Tibial artery (tissue), 4 donors: ENCODE measurements at regions not wholly inside any gene's neighbourhood (a gene's known extent, or its start where the extent isn't known, plus 50 kb on each side); places are given as distances from the start of the nearest gene placed in this dataset.
"Not testable (repeated sequence)": the region's sequence is repeated elsewhere in the genome, so short reads cannot be mapped to it uniquely, and the experiment has no call there.

Experiments
- DNase-seq, 2 donors: peaks; one replicate each; pipeline ENCODE4 v3.0.0-alpha.2; 2019
- H3K27ac ChIP-seq, 2 donors: fragments of 200-600 bp; sonication (generic) in 1 of 2; 1 replicate in 1 of 2; 2 replicates in 1 of 2; pipeline ENCODE4 v1.5.1; 2018 to 2019; ENCODE audit warnings: mild to moderate bottlenecking in 1 of 2
- H3K27me3 ChIP-seq, 2 donors: fragments of 200-600 bp; sonication (generic) in 1 of 2; one replicate each; pipeline versions ENCODE4 v1.5.1 to v1.6.0; 2016 to 2019
- H3K36me3 ChIP-seq, 3 donors: fragments of 200-600 bp; sonication (generic) in 2 of 3; one replicate each; pipeline ENCODE4 v1.5.1; 2016 to 2019; ENCODE audit warnings: mild to moderate bottlenecking in 2 of 3
- H3K4me1 ChIP-seq, 4 donors: fragments of 200-600 bp; sonication (generic) in 2 of 4; 1 replicate in 3 of 4; 2 replicates in 1 of 4; pipeline ENCODE4 v1.5.1; 2016 to 2019
- H3K4me3 ChIP-seq, 2 donors: fragments of 200-600 bp; sonication (generic) in 1 of 2; 1 replicate in 1 of 2; 2 replicates in 1 of 2; pipeline ENCODE4 v1.5.1; 2018 to 2019; ENCODE audit warnings: mild to moderate bottlenecking in 2 of 2
- H3K9me3 ChIP-seq, 3 donors: fragments of 200-600 bp; sonication (generic) in 1 of 3; one replicate each; pipeline ENCODE4 v1.5.1; 2016 to 2019
- intact Hi-C: fragments of 100-400 bp; cut with DNase I; formaldehyde crosslinking; loops from one replicate; pipeline ENCODE4 v1.15.0; 2023; ENCODE audit warnings: low total_unique reads
- TF ChIP-seq, protein P1 (sequence below), 2 experiments: fragments of 200-600 bp in 1 of 2; fragments of 450-650 bp in 1 of 2; IDR thresholded peaks; one replicate each; pipeline ENCODE4 v1.5.1; 2017 to 2019; ENCODE audit warnings: antibody characterized with exemption in 2 of 2, mild to moderate bottlenecking in 1 of 2, moderate library complexity in 1 of 2

- H3K9me3 ChIP-seq = no peaks in the 10 kb centered on the region
- H3K4me1 ChIP-seq = no peaks in the 10 kb centered on the region
- no peaks in the 10 kb centered on the region for H3K27me3 ChIP-seq
- no peaks in the 10 kb centered on the region for H3K36me3 ChIP-seq
- H3K27ac ChIP-seq = no peak overlapping the region
- intact Hi-C loops = no loop called here
- DNase-seq = no peak
- TF ChIP-seq, protein P1, sequence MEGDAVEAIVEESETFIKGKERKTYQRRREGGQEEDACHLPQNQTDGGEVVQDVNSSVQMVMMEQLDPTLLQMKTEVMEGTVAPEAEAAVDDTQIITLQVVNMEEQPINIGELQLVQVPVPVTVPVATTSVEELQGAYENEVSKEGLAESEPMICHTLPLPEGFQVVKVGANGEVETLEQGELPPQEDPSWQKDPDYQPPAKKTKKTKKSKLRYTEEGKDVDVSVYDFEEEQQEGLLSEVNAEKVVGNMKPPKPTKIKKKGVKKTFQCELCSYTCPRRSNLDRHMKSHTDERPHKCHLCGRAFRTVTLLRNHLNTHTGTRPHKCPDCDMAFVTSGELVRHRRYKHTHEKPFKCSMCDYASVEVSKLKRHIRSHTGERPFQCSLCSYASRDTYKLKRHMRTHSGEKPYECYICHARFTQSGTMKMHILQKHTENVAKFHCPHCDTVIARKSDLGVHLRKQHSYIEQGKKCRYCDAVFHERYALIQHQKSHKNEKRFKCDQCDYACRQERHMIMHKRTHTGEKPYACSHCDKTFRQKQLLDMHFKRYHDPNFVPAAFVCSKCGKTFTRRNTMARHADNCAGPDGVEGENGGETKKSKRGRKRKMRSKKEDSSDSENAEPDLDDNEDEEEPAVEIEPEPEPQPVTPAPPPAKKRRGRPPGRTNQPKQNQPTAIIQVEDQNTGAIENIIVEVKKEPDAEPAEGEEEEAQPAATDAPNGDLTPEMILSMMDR (IDR thresholded peaks at IDR 0.05) = no peak
- no peak overlapping the region for H3K4me3 ChIP-seq
Measured at GRCh38 chr3:145904138-145904537, 256.8 kb downstream of the PLOD2 start.

DNA sequence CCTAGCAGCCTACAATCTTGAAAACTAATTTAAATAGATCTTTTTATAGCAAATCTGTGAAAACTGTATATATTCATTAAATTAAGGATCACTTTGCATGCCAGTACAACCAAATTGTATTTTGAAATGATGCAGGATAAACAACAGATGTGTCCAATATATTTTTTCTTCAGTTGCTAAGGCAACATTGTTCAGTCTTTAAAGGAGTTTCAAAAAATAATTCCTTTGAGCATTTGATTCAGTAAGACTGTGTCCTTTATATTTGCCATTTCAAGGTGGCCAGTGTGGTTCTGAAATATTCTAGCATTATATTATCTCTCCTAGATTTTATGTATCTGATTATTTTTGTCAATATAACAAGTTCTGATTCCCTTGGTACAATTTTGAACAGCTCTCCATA lies 254.7 kb downstream of the PLOD2 start:
- no peak for DNase-seq

GRCh38 chr3:145906755-145907154 lies 254.2 kb downstream of the PLOD2 start:
- Histone ChIP-seq H3K9me3 (no peaks in the 10 kb centered on the region), H3K36me3 (no peaks in the 10 kb centered on the region), H3K27ac (no peak overlapping the region), H3K4me1 (no peaks in the 10 kb centered on the region), H3K4me3 (no peak overlapping the region), H3K27me3 (no peaks in the 10 kb centered on the region)
- intact Hi-C loops = no loop called here
- TF ChIP-seq, protein P1 (IDR thresholded peaks at IDR 0.05) = no peak
- DNase-seq = no peak

More for the DNA sequence above, 254.7 kb downstream of the PLOD2 start:
- Histone ChIP-seq H3K4me3 (no peak overlapping the region), H3K27me3 (no peaks in the 10 kb centered on the region), H3K9me3 (no peaks in the 10 kb centered on the region), H3K27ac (no peak overlapping the region), H3K36me3 (no peaks in the 10 kb centered on the region), H3K4me1 (no peaks in the 10 kb centered on the region)
- intact Hi-C loops = no loop called here
- TF ChIP-seq, protein P1 (IDR thresholded peaks at IDR 0.05) = no peak

- H3K27me3 ChIP-seq = no peaks in the 10 kb centered on the region
- no peaks in the 10 kb centered on the region for H3K36me3 ChIP-seq
- no peaks in the 10 kb centered on the region for H3K9me3 ChIP-seq
- no peak for DNase-seq
- TF ChIP-seq, protein P1 (IDR thresholded peaks at IDR 0.05) = no peak
- H3K4me1 ChIP-seq = no peaks in the 10 kb centered on the region
- intact Hi-C loops = no loop called here
- no peak overlapping the region for H3K4me3 ChIP-seq
- no peak overlapping the region for H3K27ac ChIP-seq
Measured at GRCh38 chr3:145911016-145911415, 250.0 kb downstream of the PLOD2 start.

DNA sequence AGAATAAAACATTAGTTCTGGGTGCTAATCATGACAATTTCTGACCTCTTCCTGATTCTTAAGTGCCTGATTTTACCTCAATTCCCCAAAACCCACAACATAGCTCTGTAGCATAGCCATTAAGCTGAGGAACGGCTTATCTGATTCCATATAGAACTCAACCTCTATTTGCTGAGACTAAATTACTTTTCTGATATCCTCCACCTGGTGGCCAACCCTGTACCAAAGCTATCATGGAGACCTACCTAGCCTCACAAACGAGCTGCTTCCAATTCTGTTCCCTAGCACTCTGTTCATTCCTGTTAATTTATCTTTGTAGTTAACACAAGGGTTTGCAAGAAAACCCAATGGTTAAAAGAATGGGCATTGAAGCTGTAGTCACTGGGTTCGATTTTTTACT lies 245.2 kb downstream of the PLOD2 start:
- intact Hi-C loops = no loop called here
- Histone ChIP-seq H3K27me3 (no peaks in the 10 kb centered on the region), H3K9me3 (no peaks in the 10 kb centered on the region), H3K27ac (no peak overlapping the region), H3K4me1 (no peaks in the 10 kb centered on the region), H3K36me3 (no peaks in the 10 kb centered on the region), H3K4me3 (no peak overlapping the region)
- DNase-seq = no peak
- TF ChIP-seq, protein P1 (IDR thresholded peaks at IDR 0.05) = no peak

- DNase-seq, H3K27ac ChIP-seq, H3K9me3 ChIP-seq, H3K27me3 ChIP-seq, H3K4me1 ChIP-seq, H3K36me3 ChIP-seq, intact Hi-C loops, H3K4me3 ChIP-seq: not testable (repeated sequence)
Measured at GRCh38 chr3:145927736-145928135, 233.2 kb downstream of the PLOD2 start.
